ENCODE measurements at regions not wholly inside any gene's neighbourhood (a gene's known extent, or its start where the extent isn't known, plus 50 kb on each side); places are given as distances from the start of the nearest gene placed in this dataset.

DNA sequence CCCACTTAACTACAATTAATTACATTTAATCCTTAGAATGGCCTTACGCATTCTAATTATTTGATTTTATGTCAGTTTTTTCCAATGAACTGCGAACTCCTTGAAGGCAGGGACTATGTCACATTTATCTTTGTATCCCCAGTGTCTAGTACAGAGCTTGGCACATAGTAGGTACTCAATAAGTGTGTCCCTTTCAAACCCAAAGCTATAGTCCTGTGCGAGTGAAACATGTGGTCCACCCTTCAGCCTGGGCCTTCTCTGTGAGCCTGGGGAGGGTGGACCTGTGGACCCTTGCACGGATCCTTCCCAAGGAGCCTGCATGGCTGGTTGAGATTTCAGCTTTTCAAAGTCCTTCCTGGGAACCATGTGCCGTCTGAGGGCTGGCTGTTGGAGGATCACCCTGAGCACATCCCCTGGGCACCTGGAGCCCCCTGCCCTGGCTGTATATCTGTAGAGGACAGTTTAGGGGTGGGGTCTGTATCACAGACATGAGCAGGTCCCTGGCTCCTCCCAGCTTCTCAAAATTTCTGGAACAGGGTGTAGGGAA, 103.1 kb downstream of the IER5 start:
- peaks cover 3 to 18% of the 10 kb centered on the region in 2 experiments; a peak in 2 of 5 replicates for H3K27me3 ChIP-seq (ENCODE audit: control insufficient read depth in 1 of 2, insufficient read depth in 2 of 2, low read length in 2 of 2)
- no peak overlapping the region for H3K4me2 ChIP-seq (ENCODE audit: low read depth, low read length)
- no peaks in the 10 kb centered on the region for H3K79me2 ChIP-seq (ENCODE audit: insufficient read depth, low read length)
- H4K20me1 ChIP-seq (ENCODE audit: insufficient read depth, low read length): no peaks in the 10 kb centered on the region
- FAIRE-seq: no peak
- ChIA-PET CTCF (ENCODE audit: low intra/inter-chr PET ratio, low total read pairs) (interaction anchor here (4.7 kb wide), 1 partner anchor 233 kb away, joined by 74 read pairs; no protein-coding TSS in a partner anchor), POLR2A (no interaction called here)
- 51% methylated on average over 5 of the region's 5 CpGs for WGBS (ENCODE audit: low lambda C conversion rate)
- no peak overlapping the region for H3K4me3 ChIP-seq (replicated peaks in 1 of 3; ENCODE audit: insufficient read depth in 1 of 3, low read depth in 2 of 3, low read length in 3 of 3)
- no peaks in the 10 kb centered on the region for H3K36me3 ChIP-seq (replicated peaks in 1 of 2; ENCODE audit: control insufficient read depth in 1 of 2, insufficient read depth in 2 of 2, low read length in 2 of 2)
- intact Hi-C loops (cut with micrococcal nuclease; ENCODE audit: unreplicated experiment): no loop called here
- H3K9ac ChIP-seq (ENCODE audit: insufficient read depth, low read depth, low read length): no peak overlapping the region
- TF ChIP-seq, protein P1, sequence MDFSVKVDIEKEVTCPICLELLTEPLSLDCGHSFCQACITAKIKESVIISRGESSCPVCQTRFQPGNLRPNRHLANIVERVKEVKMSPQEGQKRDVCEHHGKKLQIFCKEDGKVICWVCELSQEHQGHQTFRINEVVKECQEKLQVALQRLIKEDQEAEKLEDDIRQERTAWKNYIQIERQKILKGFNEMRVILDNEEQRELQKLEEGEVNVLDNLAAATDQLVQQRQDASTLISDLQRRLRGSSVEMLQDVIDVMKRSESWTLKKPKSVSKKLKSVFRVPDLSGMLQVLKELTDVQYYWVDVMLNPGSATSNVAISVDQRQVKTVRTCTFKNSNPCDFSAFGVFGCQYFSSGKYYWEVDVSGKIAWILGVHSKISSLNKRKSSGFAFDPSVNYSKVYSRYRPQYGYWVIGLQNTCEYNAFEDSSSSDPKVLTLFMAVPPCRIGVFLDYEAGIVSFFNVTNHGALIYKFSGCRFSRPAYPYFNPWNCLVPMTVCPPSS (IDR thresholded peaks at IDR 0.05): no peak
- TF ChIP-seq NR3C1 (CRISPR knock-in tag; IDR thresholded peaks at IDR 0.05) (no peak), EP300 (IDR thresholded peaks at IDR 0.05; ENCODE audit: low read depth in 2 of 2, low read length in 2 of 2) (no peak), EP300 (CRISPR knock-in tag; IDR thresholded peaks at IDR 0.05; ENCODE audit: borderline replicate concordance) (no peak), POLR2A (IDR thresholded peaks at IDR 0.05; ENCODE audit: insufficient read depth in 1 of 2, low read depth in 2 of 2, low read length in 2 of 2) (no peak), POGZ (CRISPR knock-in tag; IDR thresholded peaks at IDR 0.05) (no peak), FOXK2 (IDR thresholded peaks at IDR 0.05) (no peak), ATM (IDR thresholded peaks at IDR 0.05; ENCODE audit: borderline replicate concordance) (no peak), TOE1 (CRISPR knock-in tag; IDR thresholded peaks at IDR 0.05) (no peak), ZFP36 (IDR thresholded peaks at IDR 0.05; ENCODE audit: borderline replicate concordance, low read depth, low read length, partially characterized antibody) (no peak), MAF1 (CRISPR knock-in tag; IDR thresholded peaks at IDR 0.05; ENCODE audit: borderline replicate concordance) (no peak), HOXA9 (CRISPR knock-in tag; IDR thresholded peaks at IDR 0.05; ENCODE audit: borderline replicate concordance) (no peak), ZFAT (CRISPR knock-in tag; conservative IDR thresholded peaks at IDR 0.05) (no peak), ZBTB38 (CRISPR knock-in tag; IDR thresholded peaks at IDR 0.05) (no peak), ELF1 (CRISPR knock-in tag; IDR thresholded peaks at IDR 0.05) (no peak)
- TF ChIP-seq, protein P2, sequence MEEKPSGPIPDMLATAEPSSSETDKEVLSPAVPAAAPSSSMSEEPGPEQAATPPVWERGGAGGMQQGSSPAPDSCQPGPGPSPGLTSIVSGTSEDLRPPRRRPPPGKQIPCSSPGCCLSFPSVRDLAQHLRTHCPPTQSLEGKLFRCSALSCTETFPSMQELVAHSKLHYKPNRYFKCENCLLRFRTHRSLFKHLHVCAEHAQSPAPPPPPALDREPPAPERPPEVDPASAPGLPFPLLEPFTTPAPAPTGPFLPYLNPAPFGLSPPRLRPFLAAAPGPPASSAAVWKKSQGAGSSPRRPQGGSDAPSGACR (CRISPR knock-in tag; IDR thresholded peaks at IDR 0.05): no peak
- TF ChIP-seq, protein P3, sequence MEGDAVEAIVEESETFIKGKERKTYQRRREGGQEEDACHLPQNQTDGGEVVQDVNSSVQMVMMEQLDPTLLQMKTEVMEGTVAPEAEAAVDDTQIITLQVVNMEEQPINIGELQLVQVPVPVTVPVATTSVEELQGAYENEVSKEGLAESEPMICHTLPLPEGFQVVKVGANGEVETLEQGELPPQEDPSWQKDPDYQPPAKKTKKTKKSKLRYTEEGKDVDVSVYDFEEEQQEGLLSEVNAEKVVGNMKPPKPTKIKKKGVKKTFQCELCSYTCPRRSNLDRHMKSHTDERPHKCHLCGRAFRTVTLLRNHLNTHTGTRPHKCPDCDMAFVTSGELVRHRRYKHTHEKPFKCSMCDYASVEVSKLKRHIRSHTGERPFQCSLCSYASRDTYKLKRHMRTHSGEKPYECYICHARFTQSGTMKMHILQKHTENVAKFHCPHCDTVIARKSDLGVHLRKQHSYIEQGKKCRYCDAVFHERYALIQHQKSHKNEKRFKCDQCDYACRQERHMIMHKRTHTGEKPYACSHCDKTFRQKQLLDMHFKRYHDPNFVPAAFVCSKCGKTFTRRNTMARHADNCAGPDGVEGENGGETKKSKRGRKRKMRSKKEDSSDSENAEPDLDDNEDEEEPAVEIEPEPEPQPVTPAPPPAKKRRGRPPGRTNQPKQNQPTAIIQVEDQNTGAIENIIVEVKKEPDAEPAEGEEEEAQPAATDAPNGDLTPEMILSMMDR (CRISPR knock-in tag; IDR thresholded peaks at IDR 0.05): no peak
- no peak overlapping the region for H2AFZ ChIP-seq (ENCODE audit: low read length)
- no peak overlapping the region for H3K27ac ChIP-seq (ENCODE audit: extremely low read length, insufficient read depth, low read length)
- H3K4me1 ChIP-seq (ENCODE audit: insufficient read depth, low read length): peaks cover 5% of the 10 kb centered on the region; the same call in 1 of the 2 replicates
- in situ Hi-C loops (cut with HindIII; ENCODE audit: extremely low pct_ligation_motif_present, low pct_unique_long_range_greater_than_20kb): no loop called here
- no peaks in the 10 kb centered on the region for H3K9me3 ChIP-seq (ENCODE audit: low read length)
- DNase-seq (ENCODE audit: low spot score): no peak
- no peak for ATAC-seq
- no TSS peak for BruUV-seq (replicated peaks)
